ENCODE measurements at regions not wholly inside any gene's neighbourhood (a gene's known extent, or its start where the extent isn't known, plus 50 kb on each side); places are given as distances from the start of the nearest gene placed in this dataset.

- DNase-seq (ENCODE audit: low read depth, low spot score), result no peak
Measured at GRCh38 chr2:38509947-38510326, 92.8 kb downstream of the HNRNPLL start.

- no peak for DNase-seq (ENCODE audit: low read depth, low spot score)
Measured at GRCh38 chr2:38509314-38509946, 93.3 kb downstream of the HNRNPLL start.

- peak; percentile 95 for DNase-seq (ENCODE audit: low read depth, low spot score)
Measured at GRCh38 chr2:38508311-38509039, 94.3 kb downstream of the HNRNPLL start.

GRCh38 chr2:38507712-38508111 lies 95.0 kb downstream of the HNRNPLL start:
- no peak for DNase-seq (ENCODE audit: low read depth, low spot score)

GRCh38 chr2:38505779-38506178 lies 96.9 kb downstream of the HNRNPLL start:
- no peak for DNase-seq (ENCODE audit: low read depth, low spot score)

GRCh38 chr2:38504169-38504568 lies 98.6 kb downstream of the HNRNPLL start:
- DNase-seq (ENCODE audit: low read depth, low spot score), result no peak

DNA sequence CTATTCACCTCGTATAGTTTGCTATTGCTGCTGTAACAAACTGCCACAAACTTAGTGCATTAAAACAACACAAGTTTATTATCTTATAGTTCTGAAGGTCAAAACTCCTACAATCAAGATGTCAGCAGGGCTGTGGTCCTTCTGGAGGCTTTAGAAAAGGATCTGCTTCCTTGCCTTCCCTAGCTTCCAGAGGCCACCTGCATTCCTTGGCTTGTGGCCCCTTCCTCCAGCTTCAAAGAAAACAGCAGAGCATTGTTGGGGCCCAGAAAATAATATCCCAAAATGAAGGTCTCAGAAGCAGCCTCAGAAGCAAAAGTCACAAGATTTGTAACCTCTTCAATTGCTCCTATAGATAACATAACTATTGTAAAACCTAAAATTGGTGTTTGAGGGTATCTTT lies 100.6 kb downstream of the HNRNPLL start:
- DNase-seq (ENCODE audit: low read depth, low spot score), result no peak

DNA sequence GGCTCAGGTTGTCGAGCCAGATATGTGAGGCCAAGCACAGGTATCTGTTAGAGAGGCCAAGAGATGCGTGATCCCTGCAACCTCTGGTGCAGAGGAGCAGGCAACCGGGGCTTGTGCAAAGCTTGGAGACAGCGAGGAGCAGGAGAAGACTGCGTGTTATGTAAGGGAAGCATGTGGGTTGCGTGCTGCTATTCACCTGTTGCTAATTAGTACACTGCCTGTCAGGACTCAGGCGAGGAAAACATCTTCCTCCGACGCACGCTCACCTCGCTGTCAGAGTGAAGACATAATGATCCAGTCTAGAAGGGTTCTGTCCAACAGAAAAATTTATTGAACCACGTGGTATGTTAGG lies 102.5 kb downstream of the HNRNPLL start:
- DNase-seq (ENCODE audit: low read depth, low spot score), result no peak

DNA sequence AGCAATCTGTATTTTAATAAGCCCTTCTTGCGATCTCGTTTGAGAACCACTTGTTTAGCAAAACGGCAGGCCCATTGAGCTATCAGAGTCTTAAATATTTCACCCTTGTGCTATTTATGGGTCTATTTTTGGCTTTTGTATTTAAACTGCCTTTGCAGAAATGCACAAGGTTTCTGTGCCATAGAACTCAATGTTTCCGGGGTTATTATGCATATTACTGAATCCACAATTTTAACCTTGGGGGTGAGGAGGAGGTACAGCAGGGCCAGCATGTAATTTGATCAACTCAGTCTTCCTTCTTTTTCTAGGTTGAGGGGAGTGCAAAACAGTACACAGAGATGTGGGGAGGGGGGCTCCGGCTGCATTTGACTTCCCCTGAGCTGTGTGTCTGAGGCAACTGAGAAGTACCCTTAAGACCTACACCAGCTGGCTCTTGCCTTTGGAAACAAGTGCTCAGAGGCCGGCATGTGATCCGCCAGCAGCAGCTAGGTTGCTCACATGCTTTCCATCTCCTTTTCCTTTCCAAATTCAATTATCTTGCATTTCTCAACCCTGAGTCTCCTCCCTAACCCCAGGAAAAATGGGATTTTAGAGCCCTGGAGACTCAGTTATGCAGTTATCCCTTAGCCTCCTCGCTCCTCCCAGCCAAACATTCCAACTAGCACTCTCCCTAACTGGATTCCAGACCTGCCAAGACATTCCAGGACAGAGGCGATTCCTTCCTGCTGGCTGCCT lies 103.0 kb downstream of the HNRNPLL start:
- DNase-seq (ENCODE audit: low read depth, low spot score), result peak; percentile 86

DNA sequence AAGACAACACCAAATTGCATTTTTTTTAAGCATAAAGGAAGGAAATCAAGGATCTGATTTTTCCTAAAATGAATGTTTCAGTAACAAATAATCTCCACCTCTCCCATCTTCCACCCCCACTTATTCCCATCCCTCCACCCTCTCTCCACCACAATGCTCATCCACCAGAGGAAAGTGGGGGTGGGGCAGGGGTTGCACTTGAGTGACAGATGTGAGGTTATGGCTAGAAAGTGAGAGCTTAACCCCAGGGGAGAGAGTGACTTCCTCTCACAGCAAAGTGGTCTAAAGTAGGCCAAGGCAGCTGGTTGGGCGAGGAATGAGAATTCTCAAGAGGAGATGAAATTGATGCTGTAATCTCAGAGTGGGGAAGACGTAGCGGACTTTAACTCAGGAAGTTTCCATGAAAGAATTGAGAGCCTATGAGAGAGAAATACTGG lies 104.7 kb downstream of the HNRNPLL start:
- DNase-seq (ENCODE audit: low read depth, low spot score), result peak; percentile 10

GRCh38 chr2:38497670-38498037 lies 105.1 kb downstream of the HNRNPLL start:
- DNase-seq (ENCODE audit: low read depth, low spot score), result no peak

DNA sequence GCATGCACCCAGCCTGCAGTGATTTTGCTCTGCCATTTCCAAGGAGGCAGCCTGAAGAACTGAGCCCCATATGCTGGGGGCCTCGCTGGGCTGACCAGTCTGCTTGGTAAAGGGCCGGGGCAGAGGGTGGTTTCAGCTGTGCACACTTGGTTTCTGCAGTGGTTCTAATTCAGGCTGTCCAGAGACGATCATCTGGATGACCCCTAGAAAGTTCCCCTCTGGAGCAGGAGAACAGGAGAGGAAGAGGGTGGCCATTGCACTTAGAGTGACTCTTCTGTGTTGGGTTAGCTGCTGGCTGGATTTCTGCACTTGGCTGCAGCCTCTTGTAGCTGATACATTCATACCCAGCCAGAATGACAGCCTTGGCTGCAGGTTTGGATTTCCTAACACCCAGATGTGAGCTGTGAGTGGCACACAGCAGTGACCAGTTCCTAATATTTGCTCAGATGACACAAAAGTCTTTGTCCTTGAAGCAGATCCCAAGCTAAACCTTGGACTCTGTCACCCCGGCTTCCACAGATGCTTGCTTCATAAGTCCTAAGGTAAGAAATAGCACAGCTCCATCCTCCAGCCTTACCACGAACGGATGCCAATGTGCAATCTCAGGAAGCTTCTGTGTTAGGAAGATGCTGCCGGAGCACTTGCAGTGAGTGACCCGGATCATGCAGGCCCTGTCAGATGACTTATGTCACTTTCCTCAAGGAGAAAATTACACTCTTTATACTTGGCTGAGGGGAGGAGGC lies 105.6 kb downstream of the HNRNPLL start:
- no peak for DNase-seq (ENCODE audit: low read depth, low spot score)

DNA sequence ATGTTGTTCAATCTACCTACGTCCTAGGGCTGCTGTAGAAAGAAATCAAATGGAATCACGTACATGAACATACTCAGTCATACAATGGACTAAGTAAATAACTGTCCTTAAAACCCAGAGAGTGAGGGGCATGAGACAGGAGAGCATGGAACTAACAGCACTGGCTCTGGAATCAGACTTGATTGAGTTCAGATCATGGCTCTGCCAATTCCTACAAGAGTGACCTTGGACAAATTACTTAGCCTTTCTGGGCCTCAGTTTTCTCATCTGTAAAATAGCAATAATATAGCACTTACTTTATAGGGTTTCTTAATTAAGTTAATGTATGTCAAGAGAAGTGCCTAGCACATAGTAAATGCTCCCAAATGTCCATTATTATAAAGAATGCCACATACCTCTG lies 106.8 kb downstream of the HNRNPLL start:
- no peak for DNase-seq (ENCODE audit: low read depth, low spot score)

- no peak for DNase-seq (ENCODE audit: low read depth, low spot score)
Measured at GRCh38 chr2:38494394-38494793, 108.3 kb downstream of the HNRNPLL start.

- DNase-seq (ENCODE audit: low read depth, low spot score), result no peak
Measured at GRCh38 chr2:38492042-38492615, 110.6 kb downstream of the HNRNPLL start.

- DNase-seq (ENCODE audit: low read depth, low spot score), result no peak
Measured at GRCh38 chr2:38491436-38491835, 111.3 kb downstream of the HNRNPLL start.

DNA sequence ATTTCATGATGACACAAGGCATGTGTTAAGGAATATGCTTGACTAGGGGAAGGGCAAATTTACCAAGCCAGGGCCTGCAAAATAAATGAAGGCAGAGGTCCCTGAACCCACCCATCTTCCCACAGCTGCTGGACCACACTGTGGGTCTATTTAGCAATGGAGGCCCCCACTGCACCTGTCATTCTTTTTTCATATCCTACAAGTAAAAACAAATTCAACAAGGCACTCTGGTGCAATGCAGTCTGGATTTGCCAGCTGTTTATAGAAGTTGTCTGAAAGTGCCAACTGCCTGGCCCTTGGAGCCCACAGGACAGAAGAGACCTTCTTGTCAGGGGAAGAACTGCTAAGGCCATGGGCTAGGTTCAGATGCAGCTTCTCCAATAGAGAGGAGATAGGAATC lies 112.8 kb upstream of the ATL2 start:
- no peak for DNase-seq (ENCODE audit: low read depth, low spot score)

DNA sequence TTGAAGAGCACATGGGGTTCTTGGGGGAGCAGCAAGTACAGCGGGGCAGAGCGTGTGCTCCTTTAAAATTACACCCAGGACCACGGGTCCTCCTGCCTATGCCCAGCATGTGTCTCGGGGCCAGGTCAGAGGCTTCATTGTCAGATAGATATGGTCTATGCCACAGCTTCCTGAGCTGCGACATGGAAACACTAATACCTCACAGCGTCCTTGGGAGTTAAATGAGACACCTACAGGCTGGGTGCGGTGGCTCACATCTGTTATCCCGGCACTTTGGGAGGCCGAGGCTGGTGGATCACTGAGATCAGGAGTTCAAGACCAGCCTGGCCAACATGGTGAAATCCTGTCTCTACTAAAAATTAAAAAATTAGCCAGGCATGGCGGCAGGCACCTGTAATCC lies 110.8 kb upstream of the ATL2 start:
- no peak for DNase-seq (ENCODE audit: low read depth, low spot score)

- DNase-seq (ENCODE audit: low read depth, low spot score), result no peak
Measured at GRCh38 chr2:38486213-38487026, 109.3 kb upstream of the ATL2 start.

- DNase-seq (ENCODE audit: low read depth, low spot score), result no peak
Measured at GRCh38 chr2:38485734-38486133, 108.7 kb upstream of the ATL2 start.

DNA sequence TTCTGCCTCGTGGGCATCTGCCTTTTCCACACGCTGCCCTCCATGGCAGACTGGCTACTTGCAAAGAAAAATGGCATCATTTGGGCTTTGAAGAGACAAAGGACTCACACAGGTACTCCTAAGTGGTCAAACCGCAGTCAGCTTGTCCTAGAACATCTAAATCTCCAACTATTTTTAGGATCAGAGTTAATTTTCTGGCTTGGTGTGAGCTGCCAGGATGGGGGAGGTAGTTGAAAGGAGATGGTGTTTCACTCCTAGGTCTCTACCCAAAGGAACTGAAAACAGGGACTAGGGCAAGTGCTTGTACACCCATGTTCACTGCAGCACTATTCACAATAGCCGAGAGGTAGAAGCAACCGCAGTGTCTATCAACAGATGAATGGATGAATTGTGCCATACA lies 107.9 kb upstream of the ATL2 start:
- DNase-seq (ENCODE audit: low read depth, low spot score), result no peak
